ENCODE measurements at regions not wholly inside any gene's neighbourhood (a gene's known extent, or its start where the extent isn't known, plus 50 kb on each side); places are given as distances from the start of the nearest gene placed in this dataset.

GRCh38 chr3:22236490-22237270 lies 485.7 kb upstream of the ZNF385D start:
- no peak for DNase-seq

GRCh38 chr3:22239011-22239410 lies 488.0 kb upstream of the ZNF385D start:
- no peak for DNase-seq

- DNase-seq, result no peak
These were observed 490.1 kb upstream of the ZNF385D start for GRCh38 chr3:22241110-22241509.

- no peak for DNase-seq
These were observed 493.9 kb upstream of the ZNF385D start for GRCh38 chr3:22244761-22245521.

GRCh38 chr3:22245811-22246583 lies 495.0 kb upstream of the ZNF385D start:
- DNase-seq, result no peak

GRCh38 chr3:22249658-22250057 lies 498.6 kb upstream of the ZNF385D start:
- DNase-seq, result no peak

- DNase-seq, result no peak
These were observed 506.2 kb upstream of the ZNF385D start for GRCh38 chr3:22257252-22257651.

GRCh38 chr3:22262386-22262785 lies 511.4 kb upstream of the ZNF385D start:
- no peak for DNase-seq

GRCh38 chr3:22263042-22263441 lies 512.0 kb upstream of the ZNF385D start:
- DNase-seq, result no peak

GRCh38 chr3:22265403-22265802 lies 514.4 kb upstream of the ZNF385D start:
- DNase-seq, result no peak

GRCh38 chr3:22269831-22270230 lies 518.8 kb upstream of the ZNF385D start:
- no peak for DNase-seq

GRCh38 chr3:22276351-22276750 lies 525.3 kb upstream of the ZNF385D start:
- DNase-seq, result no peak

GRCh38 chr3:22284559-22284958 lies 533.5 kb upstream of the ZNF385D start:
- DNase-seq, result no peak

GRCh38 chr3:22288756-22289155 lies 537.7 kb upstream of the ZNF385D start:
- no peak for DNase-seq

GRCh38 chr3:22292681-22293080 lies 541.7 kb upstream of the ZNF385D start:
- DNase-seq, result no peak

- DNase-seq, result no peak
These were observed 545.6 kb upstream of the ZNF385D start for GRCh38 chr3:22296601-22297000.

GRCh38 chr3:22297436-22297835 lies 546.4 kb upstream of the ZNF385D start:
- DNase-seq, result no peak

- no peak for DNase-seq
These were observed 555.4 kb upstream of the ZNF385D start for GRCh38 chr3:22306454-22306853.

GRCh38 chr3:22308871-22309270 lies 557.9 kb upstream of the ZNF385D start:
- no peak for DNase-seq

GRCh38 chr3:22315925-22316324 lies 564.9 kb upstream of the ZNF385D start:
- DNase-seq, result no peak

- DNase-seq, result no peak
These were observed 567.3 kb upstream of the ZNF385D start for GRCh38 chr3:22318325-22318724.

- no peak for DNase-seq
These were observed 568.4 kb upstream of the ZNF385D start for GRCh38 chr3:22319446-22319845.

- no peak for DNase-seq
These were observed 571.9 kb upstream of the ZNF385D start for GRCh38 chr3:22322861-22323260.

GRCh38 chr3:22326305-22326704 lies 575.3 kb upstream of the ZNF385D start:
- DNase-seq, result no peak
